Heart left ventricle (tissue), 13 donors: ENCODE measurements at regions not wholly inside any gene's neighbourhood (a gene's known extent, or its start where the extent isn't known, plus 50 kb on each side); places are given as distances from the start of the nearest gene placed in this dataset.

Experiments used
- CTCF ChIP-seq, 12 donors: fragments of 200-600 bp; sonication (generic) in 4 of 12; IDR thresholded peaks; one replicate each; pipeline versions ENCODE4 v1.5.0 to v1.8.0; 2018 to 2022; ENCODE audit warnings: antibody characterized with exemption in 12 of 12, mild to moderate bottlenecking in 5 of 12
- POLR2A ChIP-seq, 2 donors: fragments of 450-650 bp; IDR thresholded peaks; one replicate each; pipeline ENCODE4 v1.6.1; 2017; ENCODE audit warnings: antibody characterized with exemption in 2 of 2, mild to moderate bottlenecking in 2 of 2, moderate library complexity in 2 of 2
- donor health status: ischemic (EF 13 %, LVEDD 7.1; RV severe dilation, severe dysfunction).
- donor health status: DM: no; HTN: yes; CAD: no.
- donor health status: DM: no; HTN: no; CAD: no.
- donor health status: ischemic (EF 25% LVEDD 6.9; RV normal size, moderate dysfunction).
- donor health status: ischemic (EF 25% LVEDD 5.7; RV mildly dilated, moderate dysfunction).
- donor health status: ischemic (EF 35%, LVEDD 5.7; RV mildly dilated, moderate dysfunction).
- donor health status: nonischemic (EF 11% LVEDD 7.7; RV severe dilation, severe dysfunction).
- donor health status: DM: yes; HTN: yes; CAD: no.
- donor health status: PGD.
- donor health status: ischemic (EF 29% LVEDD 5.4; RV normal size, mild dysfunction).
- donor health status: nonischemic (EF 23%, LVEDD 6.1; RV moderate dilation, normal function).

- no peak for TF ChIP-seq POLR2A (IDR thresholded peaks at IDR 0.05)
- no peak for TF ChIP-seq CTCF (IDR thresholded peaks at IDR 0.05)
These were observed 951.7 kb upstream of the CNTNAP5 start for GRCh38 chr2:123073371-123073770.
